ENCODE measurements at regions not wholly inside any gene's neighbourhood (a gene's known extent, or its start where the extent isn't known, plus 50 kb on each side); places are given as distances from the start of the nearest gene placed in this dataset.
"Not testable (repeated sequence)": the region's sequence is repeated elsewhere in the genome, so short reads cannot be mapped to it uniquely, and the experiment has no call there.

- no peak for DNase-seq
Measured at GRCh38 chr17:70286391-70286790, 117.1 kb downstream of the KCNJ2 start.

- no peak for DNase-seq
Measured at GRCh38 chr17:70288540-70289290, 119.4 kb downstream of the KCNJ2 start.

GRCh38 chr17:70290770-70291169 is 121.4 kb downstream of the KCNJ2 start:
- no peak for DNase-seq

GRCh38 chr17:70292366-70292765 is 123.0 kb downstream of the KCNJ2 start:
- DNase-seq: no peak

- DNase-seq: not testable (repeated sequence)
Measured at GRCh38 chr17:70293564-70294310, 124.4 kb downstream of the KCNJ2 start.

GRCh38 chr17:70295329-70295728 is 126.0 kb downstream of the KCNJ2 start:
- no peak for DNase-seq

GRCh38 chr17:70295731-70296130 is 126.4 kb downstream of the KCNJ2 start:
- no peak for DNase-seq

GRCh38 chr17:70296456-70296855 is 127.1 kb downstream of the KCNJ2 start:
- no peak for DNase-seq

GRCh38 chr17:70297397-70297796 is 128.1 kb downstream of the KCNJ2 start:
- no peak for DNase-seq

- DNase-seq: no peak
Measured at GRCh38 chr17:70298929-70299531, 129.7 kb downstream of the KCNJ2 start.

GRCh38 chr17:70307430-70308225 is 138.3 kb downstream of the KCNJ2 start:
- no peak for DNase-seq

GRCh38 chr17:70308618-70309017 is 139.3 kb downstream of the KCNJ2 start:
- DNase-seq: no peak

GRCh38 chr17:70310221-70310672 is 140.9 kb downstream of the KCNJ2 start:
- DNase-seq: no peak

- no peak for DNase-seq
Measured at GRCh38 chr17:70313086-70313852, 143.9 kb downstream of the KCNJ2 start.

- no peak for DNase-seq
Measured at GRCh38 chr17:70314096-70314495, 144.8 kb downstream of the KCNJ2 start.

GRCh38 chr17:70314506-70314905 is 145.2 kb downstream of the KCNJ2 start:
- DNase-seq: no peak

GRCh38 chr17:70317421-70317820 is 148.1 kb downstream of the KCNJ2 start:
- no peak for DNase-seq

GRCh38 chr17:70318051-70318450 is 148.7 kb downstream of the KCNJ2 start:
- no peak for DNase-seq

- no peak for DNase-seq
Measured at GRCh38 chr17:70319516-70319915, 150.2 kb downstream of the KCNJ2 start.

GRCh38 chr17:70320673-70321345 is 151.5 kb downstream of the KCNJ2 start:
- no peak for DNase-seq

- no peak for DNase-seq
Measured at GRCh38 chr17:70321352-70321751, 152.0 kb downstream of the KCNJ2 start.

GRCh38 chr17:70323269-70323668 is 153.9 kb downstream of the KCNJ2 start:
- DNase-seq: no peak
